H9 (cell line): ENCODE measurements at regions not wholly inside any gene's neighbourhood (a gene's known extent, or its start where the extent isn't known, plus 50 kb on each side); places are given as distances from the start of the nearest gene placed in this dataset.

ENCODE experiments used
- DNase-seq: peaks from one replicate; pipeline ENCODE4 v3.0.0-alpha.2; 2017
- H2AFZ ChIP-seq: one replicate; pipeline ENCODE4 v1.6.1; 2013; ENCODE audit warnings: mild to moderate bottlenecking, low read length, control low read depth, moderate library complexity
- H2AK5ac ChIP-seq: 2 replicates; pipeline ENCODE4 v1.6.1; 2013; ENCODE audit warnings: low read length, control low read depth, mixed read lengths; ENCODE audit not compliant: insufficient read length
- H2BK120ac ChIP-seq: one replicate; pipeline ENCODE4 v1.6.1; 2013; ENCODE audit warnings: low read depth, mild to moderate bottlenecking, low read length, control low read depth, inconsistent platforms; ENCODE audit not compliant: poor library complexity, severe bottlenecking
- H2BK12ac ChIP-seq: 2 replicates; pipeline ENCODE4 v1.6.1; 2013; ENCODE audit warnings: low read length, control low read depth, mixed read lengths, low read depth; ENCODE audit not compliant: insufficient read length
- H2BK15ac ChIP-seq: 2 replicates; pipeline ENCODE4 v1.6.1; 2013; ENCODE audit warnings: low read depth, low read length, control low read depth
- H2BK20ac ChIP-seq: one replicate; pipeline ENCODE4 v1.6.1; 2013; ENCODE audit warnings: low read depth, mild to moderate bottlenecking, low read length, control low read depth, inconsistent platforms; ENCODE audit not compliant: poor library complexity, severe bottlenecking
- H2BK5ac ChIP-seq: 2 replicates; pipeline ENCODE4 v1.6.1; 2013; ENCODE audit warnings: low read length, control low read depth, mixed read lengths; ENCODE audit not compliant: insufficient read length
- H3K14ac ChIP-seq: 2 replicates; pipeline ENCODE4 v1.6.1; 2013; ENCODE audit warnings: low read length, control low read depth; ENCODE audit not compliant: insufficient read depth
- H3K18ac ChIP-seq: 2 replicates; pipeline ENCODE4 v1.6.1; 2013; ENCODE audit warnings: low read depth, mild to moderate bottlenecking, mixed read lengths, low read length, control low read depth; ENCODE audit not compliant: insufficient read length
- H3K23ac ChIP-seq: 2 replicates; pipeline ENCODE4 v1.6.1; 2013; ENCODE audit warnings: low read length, control low read depth, mixed read lengths, low read depth; ENCODE audit not compliant: insufficient read length
- H3K23me2 ChIP-seq: 2 replicates; pipeline ENCODE4 v1.6.1; 2013; ENCODE audit warnings: low read depth, mild to moderate bottlenecking, mixed read lengths, low read length, control low read depth; ENCODE audit not compliant: insufficient read length, poor library complexity, severe bottlenecking
- H3K27ac ChIP-seq: 2 replicates; pipeline ENCODE4 v1.5.1; 2013; ENCODE audit warnings: low read length, control low read depth, mixed read lengths, low read depth; ENCODE audit not compliant: insufficient read length
- H3K27me3 ChIP-seq: 2 replicates; pipeline ENCODE4 v1.6.1; 2013; ENCODE audit warnings: low read length, control low read depth, inconsistent platforms; ENCODE audit not compliant: insufficient read depth
- H3K4ac ChIP-seq: 2 replicates; pipeline ENCODE4 v1.6.1; 2013; ENCODE audit warnings: low read depth, mild to moderate bottlenecking, control low read depth, inconsistent platforms, low read length, moderate library complexity
- H3K4me1 ChIP-seq: 2 replicates; pipeline ENCODE4 v1.6.1; 2013; ENCODE audit warnings: low read length, control low read depth, inconsistent platforms; ENCODE audit not compliant: insufficient read depth
- H3K4me2 ChIP-seq: 2 replicates; pipeline ENCODE4 v1.6.1; 2013; ENCODE audit warnings: low read length, control low read depth, mixed read lengths; ENCODE audit not compliant: insufficient read length, insufficient read depth
- H3K56ac ChIP-seq: 2 replicates; pipeline ENCODE4 v1.6.1; 2013; ENCODE audit warnings: low read depth, mild to moderate bottlenecking, mixed read lengths, low read length, control low read depth; ENCODE audit not compliant: insufficient read length
- H3K79me1 ChIP-seq: 2 replicates; pipeline ENCODE4 v1.6.1; 2013; ENCODE audit warnings: low read depth, mild to moderate bottlenecking, moderate library complexity, low read length, control low read depth, inconsistent platforms; ENCODE audit not compliant: insufficient read depth, poor library complexity, severe bottlenecking
- H3K79me2 ChIP-seq: 2 replicates; pipeline ENCODE4 v1.6.1; 2013; ENCODE audit warnings: low read length, control low read depth, inconsistent platforms; ENCODE audit not compliant: insufficient read depth
- H3K9ac ChIP-seq: 2 replicates; pipeline ENCODE4 v1.6.1; 2013; ENCODE audit warnings: low read length, control low read depth, mixed read lengths; ENCODE audit not compliant: insufficient read length; ENCODE audit errors: extremely low read depth
- H3K9me3 ChIP-seq: one replicate; pipeline ENCODE4 v1.6.1; 2013; ENCODE audit warnings: low read depth, low read length, inconsistent platforms; ENCODE audit not compliant: control insufficient read depth
- H3T11ph ChIP-seq: one replicate; pipeline ENCODE4 v1.6.1; 2013; ENCODE audit warnings: mild to moderate bottlenecking, low read length, control low read depth, inconsistent platforms
- H4K20me1 ChIP-seq: one replicate; pipeline ENCODE4 v1.6.1; 2013; ENCODE audit not compliant: control insufficient read depth, insufficient read length, insufficient read depth
- H4K5ac ChIP-seq: 2 replicates; pipeline ENCODE4 v1.6.1; 2013; ENCODE audit warnings: low read depth, mild to moderate bottlenecking, mixed read lengths, low read length, control low read depth; ENCODE audit not compliant: insufficient read length
- H4K8ac ChIP-seq: replicated peaks from 2 replicates; pipeline ENCODE4 v1.6.1; 2013; ENCODE audit warnings: low read length, control low read depth, mixed read lengths, low read depth; ENCODE audit not compliant: insufficient read length
- H4K91ac ChIP-seq: 2 replicates; pipeline ENCODE4 v1.6.1; 2013; ENCODE audit warnings: low read depth, mild to moderate bottlenecking, moderate library complexity, mixed read lengths, low read length, control low read depth; ENCODE audit not compliant: insufficient read length
- H3K27ac Mint-ChIP-seq, 3 experiments: 2 replicates in 2 of 3; 3 replicates in 1 of 3; pipeline ENCODE4 v1.8.0; 2020 to 2021; ENCODE audit warnings: mixed read lengths in 3 of 3, mild to moderate bottlenecking in 1 of 3, moderate library complexity in 1 of 3
- H3K27me3 Mint-ChIP-seq: 2 replicates; pipeline ENCODE4 v1.8.0; 2021; ENCODE audit warnings: low read depth, mild to moderate bottlenecking, moderate library complexity, mixed read lengths
- H3K36me3 Mint-ChIP-seq, 3 experiments: 2 replicates in 2 of 3; 3 replicates in 1 of 3; pipeline ENCODE4 v1.8.0; 2020 to 2021; ENCODE audit warnings: low read depth in 3 of 3, mixed read lengths in 3 of 3; ENCODE audit not compliant: insufficient read depth in 1 of 3
- H3K4me1 Mint-ChIP-seq, 2 experiments: 2 replicates each; pipeline ENCODE4 v1.8.0; 2020; ENCODE audit warnings: mixed read lengths in 2 of 2
- H3K4me3 Mint-ChIP-seq, 2 experiments: 2 replicates in 1 of 2; 3 replicates in 1 of 2; pipeline ENCODE4 v1.8.0; 2020 to 2021; ENCODE audit warnings: mild to moderate bottlenecking in 2 of 2, mixed read lengths in 2 of 2, moderate library complexity in 1 of 2
- H3K9me3 Mint-ChIP-seq, 2 experiments: 2 replicates in 1 of 2; 3 replicates in 1 of 2; pipeline ENCODE4 v1.8.0; 2020; ENCODE audit warnings: mild to moderate bottlenecking in 2 of 2, mixed read lengths in 2 of 2, moderate library complexity in 1 of 2
- WGBS: extraction: QIAGEN DNeasy Blood & Tissue Kit; methylation state at CpG from one replicate; pipeline ENCODE4 v1.1.7; 2013; ENCODE audit warnings: missing lambda C conversion rate, low lambda C conversion rate, mixed read lengths; ENCODE audit not compliant: insufficient read length; ENCODE audit errors: extremely low coverage; 5-methylcytosine and 5-hydroxymethylcytosine counted together
- TF ChIP-seq, protein P1 (sequence below): fragments of 200-600 bp; sonication (generic); conservative IDR thresholded peaks from 3 replicates; pipeline ENCODE4 v1.8.0; 2021; ENCODE audit warnings: antibody characterized with exemption, mild to moderate bottlenecking

DNA sequence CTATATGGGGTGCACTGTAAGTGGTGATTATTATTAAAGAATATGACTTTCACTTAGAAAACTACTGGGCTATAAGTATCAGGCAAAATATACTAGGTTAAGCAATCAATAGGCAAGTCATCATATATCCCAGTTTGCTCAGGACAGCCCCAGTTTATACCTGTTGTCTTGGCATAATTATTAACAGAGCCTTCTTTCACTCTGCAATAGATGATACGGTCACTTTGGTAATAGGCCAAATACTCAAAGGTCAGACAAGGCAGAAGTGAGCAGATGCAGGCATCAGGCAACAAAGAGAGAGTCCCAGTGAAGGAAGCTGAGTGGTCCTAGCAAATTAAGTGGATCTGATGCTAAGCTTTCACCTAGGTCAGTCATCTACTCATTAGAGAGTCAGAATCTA lies 599.9 kb downstream of the LMO4 start:
- Histone ChIP-seq H4K5ac (no peak overlapping the region), H3K79me2 (no peaks in the 10 kb centered on the region), H3K79me1 (no peaks in the 10 kb centered on the region), H3K4me1 (no peaks in the 10 kb centered on the region), H3K4me2 (no peak overlapping the region), H3K9me3 (peaks cover 9% of the 10 kb centered on the region), H3K18ac (no peak overlapping the region), H4K20me1 (no peaks in the 10 kb centered on the region), H4K91ac (no peak overlapping the region), H2BK20ac (no peak overlapping the region), H4K8ac (no peak overlapping the region), H3K56ac (no peak overlapping the region), H3K23me2 (no peaks in the 10 kb centered on the region), H3T11ph (no peak overlapping the region), H2BK5ac (no peak overlapping the region), H3K9ac (no peak overlapping the region), H2AK5ac (no peak overlapping the region), H3K27ac (no peak overlapping the region), H2BK12ac (no peak overlapping the region), H3K4ac (no peak overlapping the region), H3K14ac (no peak overlapping the region), H3K23ac (no peak overlapping the region), H2AFZ (no peak overlapping the region), H2BK120ac (no peak overlapping the region), H3K27me3 (no peaks in the 10 kb centered on the region), H2BK15ac (no peak overlapping the region)
- TF ChIP-seq, protein P1, sequence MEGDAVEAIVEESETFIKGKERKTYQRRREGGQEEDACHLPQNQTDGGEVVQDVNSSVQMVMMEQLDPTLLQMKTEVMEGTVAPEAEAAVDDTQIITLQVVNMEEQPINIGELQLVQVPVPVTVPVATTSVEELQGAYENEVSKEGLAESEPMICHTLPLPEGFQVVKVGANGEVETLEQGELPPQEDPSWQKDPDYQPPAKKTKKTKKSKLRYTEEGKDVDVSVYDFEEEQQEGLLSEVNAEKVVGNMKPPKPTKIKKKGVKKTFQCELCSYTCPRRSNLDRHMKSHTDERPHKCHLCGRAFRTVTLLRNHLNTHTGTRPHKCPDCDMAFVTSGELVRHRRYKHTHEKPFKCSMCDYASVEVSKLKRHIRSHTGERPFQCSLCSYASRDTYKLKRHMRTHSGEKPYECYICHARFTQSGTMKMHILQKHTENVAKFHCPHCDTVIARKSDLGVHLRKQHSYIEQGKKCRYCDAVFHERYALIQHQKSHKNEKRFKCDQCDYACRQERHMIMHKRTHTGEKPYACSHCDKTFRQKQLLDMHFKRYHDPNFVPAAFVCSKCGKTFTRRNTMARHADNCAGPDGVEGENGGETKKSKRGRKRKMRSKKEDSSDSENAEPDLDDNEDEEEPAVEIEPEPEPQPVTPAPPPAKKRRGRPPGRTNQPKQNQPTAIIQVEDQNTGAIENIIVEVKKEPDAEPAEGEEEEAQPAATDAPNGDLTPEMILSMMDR: no peak
- H3K4me3 Mint-ChIP-seq: no peak overlapping the region
- no peaks in the 10 kb centered on the region for H3K4me1 Mint-ChIP-seq
- peaks cover 10 to 16% (median 11%) of the 10 kb centered on the region in 3 experiments for H3K36me3 Mint-ChIP-seq
- H3K27me3 Mint-ChIP-seq: no peaks in the 10 kb centered on the region
- H3K27ac Mint-ChIP-seq: no peak overlapping the region
- no peak for DNase-seq
- H3K9me3 Mint-ChIP-seq: peaks cover 14 to 19% of the 10 kb centered on the region in 2 experiments
- no CpG with 5 or more reads among the region's 1 CpG for WGBS
